Parathyroid adenoma (tissue), 2 donors: ENCODE measurements at regions not wholly inside any gene's neighbourhood (a gene's known extent, or its start where the extent isn't known, plus 50 kb on each side); places are given as distances from the start of the nearest gene placed in this dataset.
"Not testable (repeated sequence)": the region's sequence is repeated elsewhere in the genome, so short reads cannot be mapped to it uniquely, and the experiment has no call there.

ENCODE experiments used
- H2AFZ ChIP-seq: fragments of 300-600 bp; sonication (generic); one replicate; pipeline ENCODE4 v1.7.0; 2017; ENCODE audit warnings: antibody characterized with exemption, mild to moderate bottlenecking
- H3K27ac ChIP-seq: fragments of 300-600 bp; sonication (generic); one replicate; pipeline ENCODE4 v1.7.0; 2017
- H3K27me3 ChIP-seq: fragments of 300-600 bp; sonication (generic); one replicate; pipeline ENCODE4 v1.7.0; 2017; ENCODE audit warnings: low read length; ENCODE audit not compliant: control insufficient read depth, insufficient read depth
- H3K36me3 ChIP-seq: fragments of 300-600 bp; sonication (generic); one replicate; pipeline ENCODE4 v1.7.0; 2017; ENCODE audit warnings: low read length; ENCODE audit not compliant: control insufficient read depth, insufficient read depth
- H3K4me1 ChIP-seq: fragments of 300-600 bp; sonication (generic); one replicate; pipeline ENCODE4 v1.7.0; 2017; ENCODE audit warnings: control low read depth
- H3K4me2 ChIP-seq: fragments of 300-600 bp; sonication (generic); one replicate; pipeline ENCODE4 v1.7.0; 2017; ENCODE audit warnings: low read length
- H3K4me3 ChIP-seq: fragments of 300-600 bp; sonication (generic); one replicate; pipeline ENCODE4 v1.7.0; 2017; ENCODE audit warnings: low read depth, low read length
- H3K79me2 ChIP-seq: fragments of 300-600 bp; sonication (generic); one replicate; pipeline ENCODE4 v1.7.0; 2017; ENCODE audit warnings: control low read depth
- H3K9ac ChIP-seq: fragments of 300-600 bp; sonication (generic); one replicate; pipeline ENCODE4 v1.7.0; 2017; ENCODE audit warnings: mild to moderate bottlenecking
- H3K9me3 ChIP-seq: fragments of 300-600 bp; sonication (generic); one replicate; pipeline ENCODE4 v1.7.0; 2017; ENCODE audit warnings: low read length; ENCODE audit not compliant: control insufficient read depth
- CTCF ChIP-seq: fragments of 300-600 bp; sonication (generic); IDR thresholded peaks from one replicate; pipeline ENCODE4 v1.7.0; 2017; ENCODE audit warnings: antibody characterized with exemption, mild to moderate bottlenecking
- donor health status: primary hyperparathyroidism.

GRCh38 chrX:47743504-47743903 is 84.5 kb upstream of the UXT start:
- no peak overlapping the region for H3K27ac ChIP-seq
- H3K27me3 ChIP-seq: no peaks in the 10 kb centered on the region
- no peaks in the 10 kb centered on the region for H3K79me2 ChIP-seq
- TF ChIP-seq CTCF: no peak
- no peak overlapping the region for H3K4me2 ChIP-seq
- no peaks in the 10 kb centered on the region for H3K36me3 ChIP-seq
- no peaks in the 10 kb centered on the region for H3K9me3 ChIP-seq
- H3K4me3 ChIP-seq: no peak overlapping the region
- no peak overlapping the region for H2AFZ ChIP-seq
- no peaks in the 10 kb centered on the region for H3K4me1 ChIP-seq
- no peak overlapping the region for H3K9ac ChIP-seq

GRCh38 chrX:47738870-47739269 is 79.9 kb upstream of the UXT start:
- not testable (repeated sequence) for H3K27me3 ChIP-seq, H3K4me2 ChIP-seq, H3K9ac ChIP-seq, H3K27ac ChIP-seq, H3K79me2 ChIP-seq, H3K4me3 ChIP-seq, H3K4me1 ChIP-seq, H3K9me3 ChIP-seq, H3K36me3 ChIP-seq, H2AFZ ChIP-seq

- Histone ChIP-seq H2AFZ (no peak overlapping the region), H3K4me2 (no peak overlapping the region), H3K27me3 (no peaks in the 10 kb centered on the region), H3K9ac (no peak overlapping the region), H3K36me3 (no peaks in the 10 kb centered on the region), H3K4me1 (no peaks in the 10 kb centered on the region), H3K27ac (no peak overlapping the region), H3K9me3 (no peaks in the 10 kb centered on the region), H3K79me2 (no peaks in the 10 kb centered on the region), H3K4me3 (no peak overlapping the region)
- TF ChIP-seq CTCF: peak; percentile 26
Observed at GRCh38 chrX:47723689-47724088, 64.7 kb upstream of the UXT start.

- Histone ChIP-seq H2AFZ (no peak overlapping the region), H3K27ac (no peak overlapping the region), H3K4me2 (no peak overlapping the region), H3K9ac (no peak overlapping the region), H3K9me3 (no peaks in the 10 kb centered on the region), H3K27me3 (no peaks in the 10 kb centered on the region), H3K4me1 (no peaks in the 10 kb centered on the region), H3K4me3 (no peak overlapping the region), H3K36me3 (no peaks in the 10 kb centered on the region), H3K79me2 (no peaks in the 10 kb centered on the region)
- TF ChIP-seq CTCF: no peak
Observed at GRCh38 chrX:47723083-47723482, 64.1 kb upstream of the UXT start.

- Histone ChIP-seq H3K9ac (no peak overlapping the region), H3K9me3 (no peaks in the 10 kb centered on the region), H3K36me3 (no peaks in the 10 kb centered on the region), H3K27me3 (no peaks in the 10 kb centered on the region), H2AFZ (peak overlapping the region; percentile 38), H3K4me1 (no peaks in the 10 kb centered on the region), H3K79me2 (no peaks in the 10 kb centered on the region), H3K4me3 (no peak overlapping the region), H3K27ac (no peak overlapping the region), H3K4me2 (no peak overlapping the region)
- no peak for TF ChIP-seq CTCF
Observed at GRCh38 chrX:47722260-47722659, 63.3 kb upstream of the UXT start.

- not testable (repeated sequence) for H3K9me3 ChIP-seq, H3K9ac ChIP-seq, H3K36me3 ChIP-seq, H3K4me2 ChIP-seq, H2AFZ ChIP-seq, H3K27me3 ChIP-seq, H3K79me2 ChIP-seq, H3K4me3 ChIP-seq, H3K27ac ChIP-seq
- peaks cover 16% of the 10 kb centered on the region for H3K4me1 ChIP-seq
Observed at GRCh38 chrX:47715078-47715477, 56.1 kb upstream of the UXT start.

- H3K9ac ChIP-seq, H3K79me2 ChIP-seq, H3K9me3 ChIP-seq, H3K27me3 ChIP-seq, H3K36me3 ChIP-seq, H3K4me3 ChIP-seq: not testable (repeated sequence)
- Histone ChIP-seq H3K27ac (peak overlapping the region; percentile 91), H3K4me2 (peak overlapping the region; percentile 35), H2AFZ (peak overlapping the region; percentile 60), H3K4me1 (peaks cover 16% of the 10 kb centered on the region)
Observed at GRCh38 chrX:47712675-47713074, 53.7 kb upstream of the UXT start.
